ENCODE measurements at regions not wholly inside any gene's neighbourhood (a gene's known extent, or its start where the extent isn't known, plus 50 kb on each side); places are given as distances from the start of the nearest gene placed in this dataset.

GRCh38 chr2:53257287-53257686 lies 510.3 kb upstream of the CHAC2 start:
- H3K27me3 ChIP-seq (replicated peaks; ENCODE audit: insufficient read depth, low read depth, low read length, poor library complexity), result no peaks in the 10 kb centered on the region
- no peaks in the 10 kb centered on the region for H3K9me3 ChIP-seq (ENCODE audit: low read depth, low read length, poor library complexity, severe bottlenecking)
- H3K27ac ChIP-seq (ENCODE audit: low read depth, low read length, poor library complexity, severe bottlenecking), result no peak overlapping the region
- ChIA-PET POLR2A (ENCODE audit: low non-redundant PET) (no interaction called here), CTCF (no interaction called here)
- TF ChIP-seq CTCF (conservative IDR thresholded peaks at IDR 0.05; ENCODE audit: low read depth, low read length) (no peak), EZH2 (IDR thresholded peaks at IDR 0.05; ENCODE audit: borderline replicate concordance, low read depth, low read length, poor library complexity, severe bottlenecking) (no peak)
- H3K4me3 ChIP-seq (ENCODE audit: low read depth, low read length, poor library complexity, severe bottlenecking), result no peak overlapping the region
- no TSS peak for BruUV-seq (replicated peaks)
- H3K36me3 ChIP-seq (ENCODE audit: insufficient read depth, low read length, poor library complexity, severe bottlenecking), result no peaks in the 10 kb centered on the region
- intact Hi-C loops (cut with micrococcal nuclease; ENCODE audit: unreplicated experiment), result no loop called here
- DNase-seq (ENCODE audit: low spot score), result no peak
- no peaks in the 10 kb centered on the region for H3K4me1 ChIP-seq (ENCODE audit: insufficient read depth, low read length, poor library complexity, severe bottlenecking)

GRCh38 chr2:53253244-53253643 lies 514.4 kb upstream of the CHAC2 start:
- Histone ChIP-seq H3K9me3 (ENCODE audit: low read depth, low read length, poor library complexity, severe bottlenecking) (no peaks in the 10 kb centered on the region), H3K27me3 (replicated peaks; ENCODE audit: insufficient read depth, low read depth, low read length, poor library complexity) (no peaks in the 10 kb centered on the region), H3K36me3 (ENCODE audit: insufficient read depth, low read length, poor library complexity, severe bottlenecking) (no peaks in the 10 kb centered on the region), H3K4me1 (ENCODE audit: insufficient read depth, low read length, poor library complexity, severe bottlenecking) (no peaks in the 10 kb centered on the region), H3K27ac (ENCODE audit: low read depth, low read length, poor library complexity, severe bottlenecking) (no peak overlapping the region), H3K4me3 (ENCODE audit: low read depth, low read length, poor library complexity, severe bottlenecking) (no peak overlapping the region)
- ChIA-PET CTCF (no interaction called here), POLR2A (ENCODE audit: low non-redundant PET) (no interaction called here)
- BruUV-seq (replicated peaks), result no TSS peak
- intact Hi-C loops (cut with micrococcal nuclease; ENCODE audit: unreplicated experiment), result no loop called here
- no peak for DNase-seq (ENCODE audit: low spot score)
- no peak for TF ChIP-seq EZH2 (IDR thresholded peaks at IDR 0.05; ENCODE audit: borderline replicate concordance, low read depth, low read length, poor library complexity, severe bottlenecking)
- no peak for TF ChIP-seq CTCF (conservative IDR thresholded peaks at IDR 0.05; ENCODE audit: low read depth, low read length)

GRCh38 chr2:53252115-53252514 lies 515.5 kb upstream of the CHAC2 start:
- intact Hi-C loops (cut with micrococcal nuclease; ENCODE audit: unreplicated experiment), result no loop called here
- Histone ChIP-seq H3K4me3 (ENCODE audit: low read depth, low read length, poor library complexity, severe bottlenecking) (no peak overlapping the region), H3K4me1 (ENCODE audit: insufficient read depth, low read length, poor library complexity, severe bottlenecking) (no peaks in the 10 kb centered on the region), H3K27ac (ENCODE audit: low read depth, low read length, poor library complexity, severe bottlenecking) (no peak overlapping the region), H3K36me3 (ENCODE audit: insufficient read depth, low read length, poor library complexity, severe bottlenecking) (no peaks in the 10 kb centered on the region), H3K9me3 (ENCODE audit: low read depth, low read length, poor library complexity, severe bottlenecking) (no peaks in the 10 kb centered on the region), H3K27me3 (replicated peaks; ENCODE audit: insufficient read depth, low read depth, low read length, poor library complexity) (no peaks in the 10 kb centered on the region)
- no peak for DNase-seq (ENCODE audit: low spot score)
- CTCF ChIA-PET, result no interaction called here
- TF ChIP-seq CTCF (conservative IDR thresholded peaks at IDR 0.05; ENCODE audit: low read depth, low read length), result no peak
- TF ChIP-seq EZH2 (IDR thresholded peaks at IDR 0.05; ENCODE audit: borderline replicate concordance, low read depth, low read length, poor library complexity, severe bottlenecking), result no peak
- POLR2A ChIA-PET (ENCODE audit: low non-redundant PET), result no interaction called here
- no TSS peak for BruUV-seq (replicated peaks)
